IPS-15b (cell line): ENCODE measurements at regions not wholly inside any gene's neighbourhood (a gene's known extent, or its start where the extent isn't known, plus 50 kb on each side); places are given as distances from the start of the nearest gene placed in this dataset.

Experiments used
- H3K27me3 ChIP-seq: one replicate; pipeline ENCODE4 v1.6.1; 2013; ENCODE audit warnings: low read length; ENCODE audit not compliant: control insufficient read depth, insufficient read depth
- H3K36me3 ChIP-seq: one replicate; pipeline ENCODE4 v1.6.1; 2013; ENCODE audit warnings: low read length; ENCODE audit not compliant: control insufficient read depth, insufficient read depth
- H3K4me1 ChIP-seq: one replicate; pipeline ENCODE4 v1.6.1; 2013; ENCODE audit warnings: mild to moderate bottlenecking, low read length; ENCODE audit not compliant: control insufficient read depth, insufficient read depth
- H3K4me3 ChIP-seq: one replicate; pipeline ENCODE4 v1.5.1; 2013; ENCODE audit warnings: low read depth, low read length
- H3K9ac ChIP-seq: one replicate; pipeline ENCODE4 v1.6.1; 2013; ENCODE audit warnings: low read depth, mild to moderate bottlenecking, low read length
- H3K9me3 ChIP-seq: one replicate; pipeline ENCODE4 v1.6.1; 2013; ENCODE audit warnings: mild to moderate bottlenecking, low read length; ENCODE audit not compliant: control insufficient read depth, insufficient read depth

- Histone ChIP-seq H3K4me1 (peaks cover 10% of the 10 kb centered on the region), H3K27me3 (no peaks in the 10 kb centered on the region), H3K9ac (no peak overlapping the region), H3K4me3 (no peak overlapping the region), H3K9me3 (no peaks in the 10 kb centered on the region), H3K36me3 (no peaks in the 10 kb centered on the region)
These were observed 545.9 kb downstream of the MIAT start for GRCh38 chr22:27203276-27203660.

- Histone ChIP-seq H3K4me1 (peaks cover 10% of the 10 kb centered on the region), H3K9me3 (no peaks in the 10 kb centered on the region), H3K27me3 (no peaks in the 10 kb centered on the region)
These were observed 546.9 kb downstream of the MIAT start for GRCh38 chr22:27204280-27204679.

GRCh38 chr22:27204817-27205216, 547.4 kb downstream of the MIAT start:
- Histone ChIP-seq H3K9me3 (no peaks in the 10 kb centered on the region), H3K4me3 (no peak overlapping the region), H3K27me3 (no peaks in the 10 kb centered on the region), H3K36me3 (no peaks in the 10 kb centered on the region), H3K9ac (no peak overlapping the region), H3K4me1 (peaks cover 10% of the 10 kb centered on the region)

More at GRCh38 chr22:27204280-27204679, 546.9 kb downstream of the MIAT start:
- H3K9ac ChIP-seq = no peak overlapping the region
- H3K4me3 ChIP-seq = no peak overlapping the region
- H3K36me3 ChIP-seq = no peaks in the 10 kb centered on the region

GRCh38 chr22:27205492-27206373, 548.3 kb downstream of the MIAT start:
- no peaks in the 10 kb centered on the region for H3K36me3 ChIP-seq
- H3K9ac ChIP-seq = no peak overlapping the region
- H3K9me3 ChIP-seq = no peaks in the 10 kb centered on the region
- peaks cover 10% of the 10 kb centered on the region for H3K4me1 ChIP-seq
- no peaks in the 10 kb centered on the region for H3K27me3 ChIP-seq
- H3K4me3 ChIP-seq = no peak overlapping the region

GRCh38 chr22:27206374-27207133, 549.2 kb downstream of the MIAT start:
- H3K4me1 ChIP-seq = peaks cover 7% of the 10 kb centered on the region
- H3K27me3 ChIP-seq = no peaks in the 10 kb centered on the region
- H3K36me3 ChIP-seq = no peaks in the 10 kb centered on the region
- H3K9me3 ChIP-seq = no peaks in the 10 kb centered on the region
- no peak overlapping the region for H3K4me3 ChIP-seq
- no peak overlapping the region for H3K9ac ChIP-seq

GRCh38 chr22:27207266-27207665, 549.9 kb downstream of the MIAT start:
- no peak overlapping the region for H3K4me3 ChIP-seq
- no peak overlapping the region for H3K9ac ChIP-seq
- H3K9me3 ChIP-seq = no peaks in the 10 kb centered on the region
- H3K36me3 ChIP-seq = no peaks in the 10 kb centered on the region
- no peaks in the 10 kb centered on the region for H3K4me1 ChIP-seq
- no peaks in the 10 kb centered on the region for H3K27me3 ChIP-seq

GRCh38 chr22:27207907-27208306, 550.5 kb downstream of the MIAT start:
- H3K27me3 ChIP-seq = no peaks in the 10 kb centered on the region
- no peak overlapping the region for H3K9ac ChIP-seq
- H3K9me3 ChIP-seq = no peaks in the 10 kb centered on the region
- no peaks in the 10 kb centered on the region for H3K4me1 ChIP-seq
- no peak overlapping the region for H3K4me3 ChIP-seq
- H3K36me3 ChIP-seq = no peaks in the 10 kb centered on the region

- no peak overlapping the region for H3K9ac ChIP-seq
- H3K4me1 ChIP-seq = no peaks in the 10 kb centered on the region
- H3K9me3 ChIP-seq = no peaks in the 10 kb centered on the region
- no peaks in the 10 kb centered on the region for H3K27me3 ChIP-seq
- no peaks in the 10 kb centered on the region for H3K36me3 ChIP-seq
- no peak overlapping the region for H3K4me3 ChIP-seq
These were observed 552.8 kb downstream of the MIAT start for GRCh38 chr22:27210111-27210730.

- H3K9ac ChIP-seq = no peak overlapping the region
- H3K4me1 ChIP-seq = no peaks in the 10 kb centered on the region
- H3K27me3 ChIP-seq = no peaks in the 10 kb centered on the region
- no peaks in the 10 kb centered on the region for H3K36me3 ChIP-seq
- no peak overlapping the region for H3K4me3 ChIP-seq
- H3K9me3 ChIP-seq = no peaks in the 10 kb centered on the region
These were observed 554.7 kb downstream of the MIAT start for GRCh38 chr22:27212102-27212501.

GRCh38 chr22:27212617-27213177, 555.3 kb downstream of the MIAT start:
- no peaks in the 10 kb centered on the region for H3K36me3 ChIP-seq
- no peak overlapping the region for H3K4me3 ChIP-seq
- H3K27me3 ChIP-seq = no peaks in the 10 kb centered on the region
- H3K9me3 ChIP-seq = no peaks in the 10 kb centered on the region
- H3K9ac ChIP-seq = no peak overlapping the region
- H3K4me1 ChIP-seq = no peaks in the 10 kb centered on the region

- Histone ChIP-seq H3K9me3 (no peaks in the 10 kb centered on the region), H3K4me1 (no peaks in the 10 kb centered on the region), H3K27me3 (no peaks in the 10 kb centered on the region), H3K36me3 (no peaks in the 10 kb centered on the region), H3K4me3 (no peak overlapping the region), H3K9ac (no peak overlapping the region)
These were observed 555.9 kb downstream of the MIAT start for GRCh38 chr22:27213294-27213693.
